ENCODE measurements at regions not wholly inside any gene's neighbourhood (a gene's known extent, or its start where the extent isn't known, plus 50 kb on each side); places are given as distances from the start of the nearest gene placed in this dataset.

- TF ChIP-seq, protein P1, sequence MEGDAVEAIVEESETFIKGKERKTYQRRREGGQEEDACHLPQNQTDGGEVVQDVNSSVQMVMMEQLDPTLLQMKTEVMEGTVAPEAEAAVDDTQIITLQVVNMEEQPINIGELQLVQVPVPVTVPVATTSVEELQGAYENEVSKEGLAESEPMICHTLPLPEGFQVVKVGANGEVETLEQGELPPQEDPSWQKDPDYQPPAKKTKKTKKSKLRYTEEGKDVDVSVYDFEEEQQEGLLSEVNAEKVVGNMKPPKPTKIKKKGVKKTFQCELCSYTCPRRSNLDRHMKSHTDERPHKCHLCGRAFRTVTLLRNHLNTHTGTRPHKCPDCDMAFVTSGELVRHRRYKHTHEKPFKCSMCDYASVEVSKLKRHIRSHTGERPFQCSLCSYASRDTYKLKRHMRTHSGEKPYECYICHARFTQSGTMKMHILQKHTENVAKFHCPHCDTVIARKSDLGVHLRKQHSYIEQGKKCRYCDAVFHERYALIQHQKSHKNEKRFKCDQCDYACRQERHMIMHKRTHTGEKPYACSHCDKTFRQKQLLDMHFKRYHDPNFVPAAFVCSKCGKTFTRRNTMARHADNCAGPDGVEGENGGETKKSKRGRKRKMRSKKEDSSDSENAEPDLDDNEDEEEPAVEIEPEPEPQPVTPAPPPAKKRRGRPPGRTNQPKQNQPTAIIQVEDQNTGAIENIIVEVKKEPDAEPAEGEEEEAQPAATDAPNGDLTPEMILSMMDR (IDR thresholded peaks at IDR 0.05 in 2 of 3, conservative IDR thresholded peaks at IDR 0.05 in 1 of 3; ENCODE audit: borderline replicate concordance in 1 of 3, insufficient read depth in 1 of 3, low read depth in 2 of 3, low read length in 2 of 3), result no peak
- no peak for TF ChIP-seq ZBTB33 (IDR thresholded peaks at IDR 0.05; ENCODE audit: extremely low read depth, insufficient replicate concordance, low read length)
- no peak for TF ChIP-seq POLR2A (IDR thresholded peaks at IDR 0.05; ENCODE audit: borderline replicate concordance, extremely low read depth, insufficient read depth, insufficient read length)
- TF ChIP-seq YY1 (IDR thresholded peaks at IDR 0.05; ENCODE audit: extremely low read depth, insufficient replicate concordance, low read depth, low read length), result no peak
- TF ChIP-seq SRF (IDR thresholded peaks at IDR 0.05; ENCODE audit: low read depth), result no peak
- TF ChIP-seq POLR2AphosphoS5 (IDR thresholded peaks at IDR 0.05; ENCODE audit: low read depth, low read length), result no peak
- no peak for TF ChIP-seq EZH2phosphoT487 (IDR thresholded peaks at IDR 0.05; ENCODE audit: borderline replicate concordance)
- TF ChIP-seq EZH2 (IDR thresholded peaks at IDR 0.05), result no peak
- no peak for TF ChIP-seq FOSL1 (IDR thresholded peaks at IDR 0.05; ENCODE audit: low read depth)
- no peak for TF ChIP-seq ATF3 (IDR thresholded peaks at IDR 0.05)
- TF ChIP-seq EGR1 (IDR thresholded peaks at IDR 0.05; ENCODE audit: low read depth), result no peak
- no peak for TF ChIP-seq TCF7L2 (IDR thresholded peaks at IDR 0.05; ENCODE audit: borderline replicate concordance, extremely low read depth, insufficient read depth, insufficient read length)
Measured at GRCh38 chr9:18122171-18122570, 351.8 kb upstream of the ADAMTSL1 start.
